Activated naive CD8-positive, alpha-beta T cell treated with anti-CD3 and anti-CD28 coated beads, Interleukin-2, amount 50 U/mL, for 24 hours (primary cell): ENCODE measurements at regions not wholly inside any gene's neighbourhood (a gene's known extent, or its start where the extent isn't known, plus 50 kb on each side); places are given as distances from the start of the nearest gene placed in this dataset.
"Not testable (repeated sequence)": the region's sequence is repeated elsewhere in the genome, so short reads cannot be mapped to it uniquely, and the experiment has no call there.

Experiments used
- ATAC-seq: fragments of 150-1000 bp; cut with Tn5 transposase; one replicate; pipeline ENCODE4 v1.10.0; 2021
- DNase-seq: peaks from one replicate; pipeline ENCODE4 v3.0.0; 2021
- H3K27ac Mint-ChIP-seq: one replicate; pipeline ENCODE4 v1.8.0; 2021; ENCODE audit warnings: mild to moderate bottlenecking, mixed read lengths
- H3K27me3 Mint-ChIP-seq: one replicate; pipeline ENCODE4 v1.8.0; 2021; ENCODE audit warnings: mixed read lengths
- H3K36me3 Mint-ChIP-seq: one replicate; pipeline ENCODE4 v1.8.0; 2021; ENCODE audit warnings: low read depth, mixed read lengths
- H3K4me1 Mint-ChIP-seq: one replicate; pipeline ENCODE4 v1.8.0; 2021; ENCODE audit warnings: mixed read lengths
- H3K4me3 Mint-ChIP-seq: one replicate; pipeline ENCODE4 v1.8.0; 2021; ENCODE audit warnings: mild to moderate bottlenecking, moderate library complexity, mixed read lengths
- H3K9me3 Mint-ChIP-seq: one replicate; pipeline ENCODE4 v1.8.0; 2021; ENCODE audit warnings: mixed read lengths

DNA sequence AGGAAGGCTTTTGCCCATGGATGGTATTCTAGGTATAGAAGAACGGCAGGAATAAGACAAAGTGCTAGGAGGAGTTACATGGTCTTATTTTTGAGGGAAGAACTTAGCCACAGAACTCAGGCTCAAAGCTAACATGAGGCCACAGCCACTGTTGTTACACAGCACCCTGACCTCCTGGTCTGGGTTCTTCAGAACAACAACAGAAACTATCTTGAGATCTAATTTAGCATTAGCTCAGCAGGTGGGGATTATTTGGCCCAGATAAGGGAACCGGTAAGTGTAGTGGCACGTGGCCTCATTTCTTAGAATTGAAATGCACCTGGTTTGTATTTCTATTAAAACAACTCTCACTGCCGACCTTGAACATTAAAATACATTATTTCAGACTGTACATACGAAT, 1168.7 kb upstream of the SEMA6A start:
- DNase-seq (no peak), ATAC-seq (no peak)
- Mint-ChIP-seq H3K36me3 (no peaks in the 10 kb centered on the region), H3K9me3 (no peaks in the 10 kb centered on the region), H3K4me1 (no peaks in the 10 kb centered on the region), H3K4me3 (no peak overlapping the region), H3K27ac (no peak overlapping the region), H3K27me3 (no peaks in the 10 kb centered on the region)

DNA sequence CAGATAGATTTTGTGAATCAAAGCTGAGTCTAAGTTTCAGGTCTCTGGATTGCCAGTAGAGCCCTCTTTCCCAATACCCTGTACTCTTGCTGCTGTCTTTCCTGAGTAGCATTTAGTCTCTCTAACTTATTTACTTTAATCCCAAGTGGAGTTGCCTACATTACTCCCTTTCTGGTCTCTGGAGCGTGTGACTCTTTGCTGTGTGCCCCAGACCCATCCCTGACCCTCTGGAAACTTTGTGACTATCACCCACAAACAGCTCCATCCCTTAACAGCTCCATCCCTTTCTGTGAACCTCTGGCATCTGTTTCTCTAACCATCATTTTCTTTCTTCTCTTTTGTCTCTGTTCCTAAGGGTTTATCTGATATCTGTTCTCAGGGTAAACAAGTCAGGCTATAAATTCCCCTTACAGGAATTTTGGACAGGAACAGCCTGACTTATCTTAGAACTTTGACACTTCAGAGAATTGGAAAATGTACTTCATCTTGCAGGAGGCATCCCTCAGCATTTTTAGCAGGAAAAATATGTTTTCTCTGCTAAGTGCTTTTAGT, 1167.1 kb upstream of the SEMA6A start:
- H3K36me3 Mint-ChIP-seq = no peaks in the 10 kb centered on the region
- peaks cover 7% of the 10 kb centered on the region for H3K9me3 Mint-ChIP-seq
- H3K27me3 Mint-ChIP-seq = no peaks in the 10 kb centered on the region
- H3K27ac Mint-ChIP-seq = no peak overlapping the region
- no peaks in the 10 kb centered on the region for H3K4me1 Mint-ChIP-seq
- no peak overlapping the region for H3K4me3 Mint-ChIP-seq
- DNase-seq (no peak), ATAC-seq (no peak)

DNA sequence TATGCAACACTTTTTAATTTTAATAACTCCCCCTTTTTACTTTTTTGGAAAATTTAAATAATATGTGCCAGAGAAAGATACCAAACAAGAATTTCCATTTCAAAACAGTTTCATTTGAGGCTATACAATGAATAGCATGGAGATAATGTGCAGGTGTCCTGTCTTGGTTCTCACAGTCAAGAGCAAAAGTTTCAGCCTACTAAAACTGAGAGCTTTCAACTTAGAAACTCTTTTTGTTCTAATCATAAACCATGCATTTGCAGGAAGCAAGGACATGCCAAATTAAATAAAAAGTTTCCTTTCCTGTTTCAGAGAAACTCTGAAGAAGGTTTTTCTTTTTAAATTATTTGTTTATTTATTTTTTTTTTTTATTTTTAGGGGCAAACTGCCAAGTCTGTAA, 1165.6 kb upstream of the SEMA6A start:
- ATAC-seq = no peak
- Mint-ChIP-seq H3K36me3 (no peaks in the 10 kb centered on the region), H3K27me3 (no peaks in the 10 kb centered on the region), H3K4me1 (no peaks in the 10 kb centered on the region), H3K27ac (no peak overlapping the region), H3K9me3 (peaks cover 7% of the 10 kb centered on the region), H3K4me3 (no peak overlapping the region)
- DNase-seq = no peak

DNA sequence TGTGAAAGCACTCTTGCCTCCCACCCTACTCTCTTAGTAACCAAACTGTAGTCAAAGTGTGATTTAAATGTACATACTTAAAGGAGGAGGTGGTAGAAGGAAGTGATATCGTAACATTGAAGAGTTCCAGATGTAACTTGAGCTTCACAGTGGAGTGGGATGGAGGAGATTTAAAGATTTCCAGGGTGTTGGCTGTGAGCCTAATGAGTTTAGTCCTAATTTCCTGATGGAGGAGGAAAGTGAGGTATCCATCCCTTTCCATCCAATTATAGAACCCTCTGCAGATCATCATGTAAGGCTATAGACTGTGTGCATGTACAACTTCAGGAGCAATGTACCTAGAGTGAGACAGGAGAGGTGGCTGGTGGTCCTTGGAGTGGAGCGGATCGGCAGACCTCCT, 1163.9 kb upstream of the SEMA6A start:
- no peaks in the 10 kb centered on the region for H3K27me3 Mint-ChIP-seq
- no peak overlapping the region for H3K4me3 Mint-ChIP-seq
- DNase-seq (no peak), ATAC-seq (no peak)
- no peaks in the 10 kb centered on the region for H3K36me3 Mint-ChIP-seq
- no peak overlapping the region for H3K27ac Mint-ChIP-seq
- H3K4me1 Mint-ChIP-seq = no peaks in the 10 kb centered on the region
- peaks cover 12% of the 10 kb centered on the region for H3K9me3 Mint-ChIP-seq

DNA sequence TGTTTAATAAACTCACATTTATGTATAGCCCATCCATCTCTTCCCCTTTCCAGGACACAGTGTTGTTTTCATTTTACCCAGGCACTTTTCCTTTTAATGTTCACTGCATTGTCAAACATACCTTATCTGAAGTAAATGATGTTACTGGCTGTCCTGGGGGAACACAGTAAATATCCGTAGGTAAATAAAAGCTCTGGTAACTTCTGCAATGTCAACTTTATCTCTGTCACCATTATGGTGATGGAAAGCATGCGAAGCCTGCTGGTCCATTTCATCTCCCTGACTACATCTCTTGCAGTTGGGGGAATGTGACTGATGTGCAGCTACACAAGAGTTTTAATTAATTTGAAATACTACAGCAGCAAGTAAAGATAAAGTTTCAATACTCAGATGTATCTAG, 1162.1 kb upstream of the SEMA6A start:
- no peaks in the 10 kb centered on the region for H3K4me1 Mint-ChIP-seq
- no peaks in the 10 kb centered on the region for H3K36me3 Mint-ChIP-seq
- no peak for ATAC-seq
- H3K4me3 Mint-ChIP-seq = no peak overlapping the region
- H3K9me3 Mint-ChIP-seq = peaks cover 13% of the 10 kb centered on the region
- DNase-seq = no peak
- no peak overlapping the region for H3K27ac Mint-ChIP-seq
- no peaks in the 10 kb centered on the region for H3K27me3 Mint-ChIP-seq

DNA sequence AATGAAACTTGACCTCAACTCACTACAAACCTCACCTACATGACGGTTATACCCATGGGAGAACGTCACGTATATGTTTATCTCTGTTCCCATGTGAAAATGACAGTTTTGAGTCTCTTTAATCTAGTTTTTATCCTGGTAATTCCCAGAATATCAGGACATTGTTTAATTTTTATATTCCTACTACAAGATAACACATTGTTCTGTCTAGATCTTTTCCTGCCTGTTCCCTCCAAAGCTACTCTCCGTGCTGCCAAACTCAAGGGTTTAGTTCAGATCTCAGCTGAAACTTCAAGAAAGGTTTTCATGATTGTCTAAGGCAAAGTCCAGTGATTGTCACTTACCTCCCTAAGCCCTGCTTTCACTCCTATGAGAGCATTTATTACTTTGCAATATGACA, 1159.4 kb upstream of the SEMA6A start:
- Mint-ChIP-seq H3K27me3 (no peaks in the 10 kb centered on the region), H3K36me3 (no peaks in the 10 kb centered on the region), H3K4me3 (no peak overlapping the region), H3K27ac (no peak overlapping the region), H3K9me3 (peaks cover 23% of the 10 kb centered on the region), H3K4me1 (no peaks in the 10 kb centered on the region)
- no peak for DNase-seq
- no peak for ATAC-seq

DNA sequence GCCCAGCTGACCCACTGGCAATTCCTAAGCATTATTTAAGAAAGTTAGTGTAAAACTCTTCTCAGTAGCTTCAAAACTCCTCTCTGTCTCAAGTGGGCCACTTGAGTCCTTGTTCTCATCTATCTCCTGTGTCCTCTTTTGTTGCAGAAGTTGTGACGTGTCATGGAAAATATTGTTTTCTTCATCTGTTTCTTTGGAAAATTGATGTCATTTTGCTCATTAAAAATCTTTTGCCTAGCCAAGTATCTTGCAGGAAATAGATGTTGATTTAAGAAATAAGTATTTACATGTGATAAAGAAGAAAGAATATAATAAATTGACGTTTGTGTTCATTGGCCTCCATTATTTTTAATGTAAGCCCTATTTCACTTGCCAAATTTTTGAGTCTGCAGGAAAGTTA, 1158.4 kb upstream of the SEMA6A start:
- ATAC-seq = no peak
- no peak overlapping the region for H3K27ac Mint-ChIP-seq

DNA sequence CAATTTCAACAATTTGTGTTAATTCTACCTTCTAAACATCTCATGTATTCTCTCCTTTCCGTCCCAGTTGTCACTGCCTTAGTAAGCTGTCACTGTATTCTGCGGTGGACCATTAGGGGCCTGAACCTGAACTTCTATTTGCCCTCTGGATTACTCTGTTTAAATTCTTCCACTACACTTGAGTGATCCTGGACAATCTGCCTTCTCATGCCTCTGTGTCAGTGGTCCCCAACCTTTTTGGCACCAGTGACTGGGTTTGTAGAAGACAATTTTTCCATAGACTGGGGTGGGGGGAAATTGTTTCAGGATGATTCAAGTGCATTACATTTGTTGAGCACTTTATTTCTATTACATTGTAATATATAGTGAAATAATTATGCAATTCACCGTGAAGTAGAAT, 1157.6 kb upstream of the SEMA6A start:
- DNase-seq (no peak), ATAC-seq (no peak)
- H3K36me3 Mint-ChIP-seq = no peaks in the 10 kb centered on the region
- no peaks in the 10 kb centered on the region for H3K4me1 Mint-ChIP-seq
- H3K27me3 Mint-ChIP-seq = no peaks in the 10 kb centered on the region
- no peak overlapping the region for H3K4me3 Mint-ChIP-seq
- H3K9me3 Mint-ChIP-seq = peaks cover 16% of the 10 kb centered on the region
- H3K27ac Mint-ChIP-seq = no peak overlapping the region

More for the DNA sequence above, 1158.4 kb upstream of the SEMA6A start:
- Mint-ChIP-seq H3K36me3 (no peaks in the 10 kb centered on the region), H3K4me3 (no peak overlapping the region), H3K27me3 (no peaks in the 10 kb centered on the region), H3K9me3 (peaks cover 21% of the 10 kb centered on the region), H3K4me1 (no peaks in the 10 kb centered on the region)
- DNase-seq = no peak

DNA sequence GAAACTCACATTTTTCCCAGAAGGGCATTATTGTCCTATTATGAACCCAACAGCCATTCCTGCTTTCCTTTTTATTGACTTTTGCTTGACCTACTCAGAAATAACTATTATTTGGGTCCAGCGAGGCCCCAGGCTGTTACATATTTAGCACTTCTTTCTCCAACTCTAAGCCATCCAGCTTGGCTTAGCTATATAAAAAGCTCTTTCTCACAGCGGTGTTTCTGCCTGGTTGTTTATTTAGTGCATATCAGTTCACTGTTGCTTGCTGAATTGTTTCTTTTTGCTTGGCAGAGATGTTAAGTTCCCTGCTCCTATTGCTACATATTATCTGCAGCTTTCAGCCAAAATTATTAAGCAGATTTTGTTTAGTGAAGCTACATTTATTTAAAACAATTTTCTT, 1156.8 kb upstream of the SEMA6A start:
- DNase-seq = no peak
- H3K4me1 Mint-ChIP-seq = no peaks in the 10 kb centered on the region
- H3K36me3 Mint-ChIP-seq = no peaks in the 10 kb centered on the region
- H3K27ac Mint-ChIP-seq = no peak overlapping the region
- ATAC-seq = no peak
- no peak overlapping the region for H3K4me3 Mint-ChIP-seq
- peaks cover 16% of the 10 kb centered on the region for H3K9me3 Mint-ChIP-seq
- H3K27me3 Mint-ChIP-seq = no peaks in the 10 kb centered on the region

DNA sequence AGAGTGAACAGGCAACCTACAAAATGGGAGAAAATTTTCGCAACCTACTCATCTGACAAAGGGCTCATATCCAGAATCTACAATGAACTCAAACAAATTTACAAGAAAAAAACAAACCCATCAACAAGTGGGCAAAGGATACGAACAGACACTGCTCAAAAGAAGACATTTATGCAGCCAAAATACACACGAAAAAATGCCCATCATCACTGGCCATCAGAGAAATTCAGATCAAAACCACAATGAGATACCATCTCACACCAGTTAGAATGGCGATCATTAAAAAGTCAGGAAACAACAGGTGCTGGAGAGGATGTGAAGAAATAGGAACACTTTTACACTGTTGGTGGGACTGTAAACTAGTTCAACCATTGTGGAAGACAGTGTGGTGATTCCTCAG, 1146.2 kb upstream of the SEMA6A start:
- not testable (repeated sequence) for ATAC-seq, H3K4me1 Mint-ChIP-seq, H3K27me3 Mint-ChIP-seq, H3K4me3 Mint-ChIP-seq, DNase-seq, H3K27ac Mint-ChIP-seq, H3K36me3 Mint-ChIP-seq
- H3K9me3 Mint-ChIP-seq = peaks cover 16% of the 10 kb centered on the region

DNA sequence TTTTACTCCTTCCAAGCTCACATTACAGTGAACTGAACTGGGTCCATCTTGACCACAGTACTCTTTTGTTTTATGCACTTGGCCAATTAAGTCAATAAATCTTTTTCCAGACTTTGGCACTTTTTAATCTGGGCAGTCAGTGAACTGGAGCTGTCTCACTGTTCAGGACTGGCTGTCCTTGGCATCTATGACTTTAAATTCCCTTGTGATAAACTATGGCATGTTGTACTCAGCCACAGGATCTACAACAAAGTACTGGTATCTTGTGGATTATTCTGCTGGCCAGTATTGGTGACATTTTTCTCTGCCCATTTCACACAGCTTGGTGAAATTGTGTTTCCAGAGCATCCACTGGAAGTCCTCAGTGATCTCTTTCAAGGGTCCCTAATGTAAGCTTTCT, 1144.8 kb upstream of the SEMA6A start:
- Mint-ChIP-seq H3K27me3 (no peaks in the 10 kb centered on the region), H3K9me3 (peaks cover 16% of the 10 kb centered on the region), H3K27ac (no peak overlapping the region), H3K4me3 (no peak overlapping the region), H3K4me1 (no peaks in the 10 kb centered on the region), H3K36me3 (no peaks in the 10 kb centered on the region)
- no peak for DNase-seq
- no peak for ATAC-seq

DNA sequence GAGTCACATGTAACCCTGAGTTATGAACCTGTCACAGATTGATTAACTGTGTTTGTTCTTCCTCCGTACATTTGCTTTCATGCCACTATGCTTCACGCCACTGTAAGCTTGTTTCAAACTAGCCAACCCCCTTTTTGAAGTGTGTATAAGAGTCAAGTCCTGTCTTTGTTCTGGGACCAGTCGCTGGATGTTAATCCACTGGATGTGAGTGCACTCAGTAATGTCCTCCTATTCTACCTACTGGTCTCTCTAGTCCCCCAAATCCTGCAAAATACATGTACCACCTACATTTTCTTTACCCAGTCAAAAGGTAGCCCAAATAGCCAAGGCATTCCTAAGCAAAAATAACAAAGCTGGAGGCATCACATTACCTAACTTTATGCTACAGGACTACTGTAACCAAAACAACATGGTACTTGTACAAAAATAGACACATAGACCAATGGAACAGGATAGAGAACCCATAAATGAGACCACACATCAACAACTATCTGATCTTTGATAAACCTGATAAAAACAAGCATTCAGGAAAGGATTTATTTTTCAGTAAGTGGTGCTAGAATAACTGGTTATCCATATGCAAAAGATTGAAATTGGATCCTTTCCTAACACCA, 1139.1 kb upstream of the SEMA6A start:
- Mint-ChIP-seq H3K4me1 (no peaks in the 10 kb centered on the region), H3K9me3 (peaks cover 40% of the 10 kb centered on the region), H3K36me3 (no peaks in the 10 kb centered on the region), H3K27me3 (no peaks in the 10 kb centered on the region), H3K4me3 (no peak overlapping the region), H3K27ac (no peak overlapping the region)
- DNase-seq (no peak), ATAC-seq (no peak)

DNA sequence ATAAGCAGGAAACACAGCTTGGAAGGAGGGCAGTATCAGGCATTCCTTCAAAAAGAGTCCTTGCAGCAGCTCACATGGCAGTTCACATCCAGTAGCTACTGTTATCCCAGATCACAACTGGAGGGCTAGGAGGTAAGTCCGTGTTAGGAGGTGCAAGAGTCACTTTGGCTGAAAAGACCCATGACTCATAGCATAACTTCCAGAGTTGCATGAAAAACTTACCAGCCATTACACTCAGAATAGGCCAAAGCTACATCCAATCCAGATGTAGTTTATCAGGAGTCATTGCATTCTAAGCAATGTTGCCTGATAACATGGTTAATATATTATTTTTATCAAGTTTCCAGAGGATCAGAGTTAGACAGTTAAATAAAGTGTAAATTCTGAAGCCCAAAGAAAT, 1126.4 kb upstream of the SEMA6A start:
- Mint-ChIP-seq H3K4me1 (no peaks in the 10 kb centered on the region), H3K27ac (no peak overlapping the region), H3K36me3 (no peaks in the 10 kb centered on the region), H3K9me3 (peaks cover 11% of the 10 kb centered on the region), H3K27me3 (no peaks in the 10 kb centered on the region), H3K4me3 (no peak overlapping the region)
- no peak for DNase-seq
- ATAC-seq = no peak

DNA sequence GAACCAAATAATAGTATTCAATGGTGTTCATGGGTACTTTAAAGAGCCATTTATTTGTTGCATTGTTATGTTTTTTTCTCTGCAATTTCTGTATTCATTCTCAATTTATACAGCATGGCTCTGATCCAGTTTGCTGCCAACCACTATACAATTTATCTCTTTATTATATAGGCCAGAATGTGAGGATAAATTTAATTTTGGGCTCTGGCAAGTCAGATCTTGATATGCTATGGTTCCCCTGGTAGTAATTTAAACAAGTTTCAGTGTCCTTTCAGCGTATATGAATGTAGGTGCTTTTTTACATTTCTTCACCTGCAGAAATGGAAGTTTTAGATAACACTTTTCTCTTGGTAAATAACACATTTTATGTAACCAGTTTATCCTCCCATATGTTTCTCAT, 1118.0 kb upstream of the SEMA6A start:
- no peaks in the 10 kb centered on the region for H3K36me3 Mint-ChIP-seq
- ATAC-seq (no peak), DNase-seq (no peak)
- no peak overlapping the region for H3K4me3 Mint-ChIP-seq
- H3K9me3 Mint-ChIP-seq = peaks cover 4% of the 10 kb centered on the region
- H3K27ac Mint-ChIP-seq = no peak overlapping the region
- H3K27me3 Mint-ChIP-seq = no peaks in the 10 kb centered on the region
- no peaks in the 10 kb centered on the region for H3K4me1 Mint-ChIP-seq

DNA sequence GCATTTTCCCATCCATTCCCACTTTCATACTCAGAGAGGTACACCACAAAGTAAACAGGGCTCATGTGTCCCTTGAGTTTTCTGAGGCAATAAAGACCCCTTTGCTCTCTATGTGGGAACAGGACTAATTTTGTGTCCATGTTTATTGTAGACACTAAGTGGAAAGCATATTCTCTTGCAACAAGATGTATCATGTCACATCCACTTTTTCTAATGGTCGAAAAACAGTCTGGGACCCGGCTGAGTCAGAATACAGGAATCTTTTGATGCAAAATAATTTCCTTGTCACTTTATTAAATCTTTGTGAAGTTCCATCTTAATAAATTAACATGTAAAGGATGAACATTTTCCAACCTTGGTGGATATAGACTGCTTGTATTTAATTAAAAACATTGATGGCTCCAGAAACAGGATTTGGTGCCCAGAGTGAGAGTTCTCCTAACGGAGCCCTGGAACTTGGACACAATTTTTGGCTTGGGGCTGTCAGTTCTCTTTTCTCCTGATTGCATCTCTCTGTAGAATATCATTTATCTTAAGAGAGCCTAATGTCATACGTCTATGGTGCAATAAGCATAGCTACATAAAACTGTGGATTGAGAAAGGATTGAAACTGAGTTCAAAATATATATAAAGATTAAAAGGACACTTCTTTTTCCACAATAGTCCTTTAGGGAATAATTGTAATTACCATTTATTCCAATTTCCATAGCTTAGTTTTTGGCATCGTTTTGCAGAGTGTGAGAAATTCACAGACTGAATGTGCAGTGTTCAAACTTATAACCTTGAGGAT, 1116.7 kb upstream of the SEMA6A start:
- H3K4me3 Mint-ChIP-seq = no peak overlapping the region
- H3K36me3 Mint-ChIP-seq = no peaks in the 10 kb centered on the region
- peaks cover 4% of the 10 kb centered on the region for H3K9me3 Mint-ChIP-seq
- no peak overlapping the region for H3K27ac Mint-ChIP-seq
- ATAC-seq (no peak), DNase-seq (no peak)
- H3K27me3 Mint-ChIP-seq = no peaks in the 10 kb centered on the region
- H3K4me1 Mint-ChIP-seq = no peaks in the 10 kb centered on the region
